ENCODE measurements at regions not wholly inside any gene's neighbourhood (a gene's known extent, or its start where the extent isn't known, plus 50 kb on each side); places are given as distances from the start of the nearest gene placed in this dataset.

- TF ChIP-seq, protein P1, sequence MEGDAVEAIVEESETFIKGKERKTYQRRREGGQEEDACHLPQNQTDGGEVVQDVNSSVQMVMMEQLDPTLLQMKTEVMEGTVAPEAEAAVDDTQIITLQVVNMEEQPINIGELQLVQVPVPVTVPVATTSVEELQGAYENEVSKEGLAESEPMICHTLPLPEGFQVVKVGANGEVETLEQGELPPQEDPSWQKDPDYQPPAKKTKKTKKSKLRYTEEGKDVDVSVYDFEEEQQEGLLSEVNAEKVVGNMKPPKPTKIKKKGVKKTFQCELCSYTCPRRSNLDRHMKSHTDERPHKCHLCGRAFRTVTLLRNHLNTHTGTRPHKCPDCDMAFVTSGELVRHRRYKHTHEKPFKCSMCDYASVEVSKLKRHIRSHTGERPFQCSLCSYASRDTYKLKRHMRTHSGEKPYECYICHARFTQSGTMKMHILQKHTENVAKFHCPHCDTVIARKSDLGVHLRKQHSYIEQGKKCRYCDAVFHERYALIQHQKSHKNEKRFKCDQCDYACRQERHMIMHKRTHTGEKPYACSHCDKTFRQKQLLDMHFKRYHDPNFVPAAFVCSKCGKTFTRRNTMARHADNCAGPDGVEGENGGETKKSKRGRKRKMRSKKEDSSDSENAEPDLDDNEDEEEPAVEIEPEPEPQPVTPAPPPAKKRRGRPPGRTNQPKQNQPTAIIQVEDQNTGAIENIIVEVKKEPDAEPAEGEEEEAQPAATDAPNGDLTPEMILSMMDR (IDR thresholded peaks at IDR 0.05): no peak
- TF ChIP-seq POLR2A (IDR thresholded peaks at IDR 0.05): no peak
Observed at GRCh38 chr13:58429917-58430316, 798.4 kb downstream of the PCDH17 start.
